ENCODE measurements at regions not wholly inside any gene's neighbourhood (a gene's known extent, or its start where the extent isn't known, plus 50 kb on each side); places are given as distances from the start of the nearest gene placed in this dataset.
"Not testable (repeated sequence)": the region's sequence is repeated elsewhere in the genome, so short reads cannot be mapped to it uniquely, and the experiment has no call there.

- no peak for DNase-seq
These were observed 103.8 kb upstream of the LANCL2 start for GRCh38 chr7:55261386-55261770.

- DNase-seq = not testable (repeated sequence)
These were observed 99.8 kb upstream of the LANCL2 start for GRCh38 chr7:55265328-55265727.

GRCh38 chr7:55265836-55266642 lies 99.1 kb upstream of the LANCL2 start:
- DNase-seq = no peak

- no peak for DNase-seq
These were observed 94.0 kb upstream of the LANCL2 start for GRCh38 chr7:55271069-55271626.

GRCh38 chr7:55271661-55272060 lies 93.5 kb upstream of the LANCL2 start:
- no peak for DNase-seq

GRCh38 chr7:55272328-55272727 lies 92.8 kb upstream of the LANCL2 start:
- DNase-seq = no peak

- no peak for DNase-seq
These were observed 91.8 kb upstream of the LANCL2 start for GRCh38 chr7:55273186-55273980.

- no peak for DNase-seq
These were observed 91.0 kb upstream of the LANCL2 start for GRCh38 chr7:55274156-55274555.

GRCh38 chr7:55275291-55276200 lies 89.6 kb upstream of the LANCL2 start:
- no peak for DNase-seq

GRCh38 chr7:55276572-55277295 lies 88.4 kb upstream of the LANCL2 start:
- no peak for DNase-seq

GRCh38 chr7:55277916-55278315 lies 87.2 kb upstream of the LANCL2 start:
- no peak for DNase-seq

- DNase-seq = no peak
These were observed 86.8 kb upstream of the LANCL2 start for GRCh38 chr7:55278321-55278720.

- no peak for DNase-seq
These were observed 85.9 kb upstream of the LANCL2 start for GRCh38 chr7:55279080-55279845.

- DNase-seq = peak; percentile 67 to 82 (median 77)
These were observed 85.1 kb upstream of the LANCL2 start for GRCh38 chr7:55280031-55280454.

GRCh38 chr7:55285665-55286064 lies 79.5 kb upstream of the LANCL2 start:
- no peak for DNase-seq

GRCh38 chr7:55286666-55287065 lies 78.5 kb upstream of the LANCL2 start:
- DNase-seq = no peak

- DNase-seq = no peak
These were observed 76.9 kb upstream of the LANCL2 start for GRCh38 chr7:55288070-55288824.

- no peak for DNase-seq
These were observed 69.1 kb upstream of the LANCL2 start for GRCh38 chr7:55296070-55296469.

GRCh38 chr7:55299273-55299967 lies 65.7 kb upstream of the LANCL2 start:
- no peak for DNase-seq

Measured in muscle of back (tissue), 3 donors.